ES-I3 (cell line): ENCODE measurements at regions not wholly inside any gene's neighbourhood (a gene's known extent, or its start where the extent isn't known, plus 50 kb on each side); places are given as distances from the start of the nearest gene placed in this dataset.

Source experiments
- H3K36me3 ChIP-seq: 2 replicates; pipeline ENCODE4 v1.6.1; 2013; ENCODE audit warnings: mild to moderate bottlenecking, low read length, control low read depth, moderate library complexity; ENCODE audit not compliant: insufficient read depth
- H3K4me1 ChIP-seq: 2 replicates; pipeline ENCODE4 v1.6.1; 2013; ENCODE audit warnings: mild to moderate bottlenecking, control low read depth, low read length; ENCODE audit not compliant: insufficient read depth
- H3K9ac ChIP-seq: 2 replicates; pipeline ENCODE4 v1.6.1; 2013; ENCODE audit warnings: low read depth, mild to moderate bottlenecking, low read length, moderate library complexity
- H3K9me3 ChIP-seq: 2 replicates; pipeline ENCODE4 v1.6.1; 2013; ENCODE audit warnings: mild to moderate bottlenecking, low read length, moderate library complexity; ENCODE audit not compliant: control insufficient read depth, insufficient read depth

- no peaks in the 10 kb centered on the region for H3K9me3 ChIP-seq
Measured at GRCh38 chr13:80458543-80458942, 117.6 kb upstream of the SPRY2 start.

GRCh38 chr13:80454245-80454644 is 113.3 kb upstream of the SPRY2 start:
- Histone ChIP-seq H3K4me1 (no peaks in the 10 kb centered on the region), H3K9me3 (no peaks in the 10 kb centered on the region), H3K36me3 (no peaks in the 10 kb centered on the region), H3K9ac (no peak overlapping the region)

More at GRCh38 chr13:80458543-80458942, 117.6 kb upstream of the SPRY2 start:
- H3K4me1 ChIP-seq, result no peaks in the 10 kb centered on the region
- H3K9ac ChIP-seq, result no peak overlapping the region
- no peaks in the 10 kb centered on the region for H3K36me3 ChIP-seq

GRCh38 chr13:80452279-80452678 is 111.4 kb upstream of the SPRY2 start:
- Histone ChIP-seq H3K4me1 (no peaks in the 10 kb centered on the region), H3K9ac (no peak overlapping the region), H3K9me3 (no peaks in the 10 kb centered on the region)

DNA sequence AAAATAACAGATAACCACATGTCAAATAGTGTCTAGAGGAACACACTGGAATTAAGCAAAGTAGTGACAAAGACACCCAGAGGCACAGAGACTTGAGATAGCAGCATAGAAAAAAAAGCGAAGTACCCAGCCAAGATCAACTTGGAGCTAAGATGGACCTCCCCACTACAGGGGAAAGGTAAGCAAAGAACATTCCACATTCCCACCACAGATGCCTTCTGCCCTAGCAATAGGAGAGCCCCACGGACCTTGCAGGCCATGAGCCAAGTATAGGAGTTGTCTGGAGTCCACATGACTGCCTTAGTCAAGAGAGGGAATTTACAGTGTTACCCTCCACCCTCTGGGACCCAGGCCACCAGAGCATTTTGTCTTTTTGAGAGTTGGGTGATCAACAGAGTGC is 110.7 kb upstream of the SPRY2 start:
- Histone ChIP-seq H3K9me3 (no peaks in the 10 kb centered on the region), H3K4me1 (no peaks in the 10 kb centered on the region), H3K9ac (no peak overlapping the region), H3K36me3 (no peaks in the 10 kb centered on the region; the same call in 1 of the 2 replicates)

More at GRCh38 chr13:80452279-80452678, 111.4 kb upstream of the SPRY2 start:
- no peaks in the 10 kb centered on the region; the same call in 1 of the 2 replicates for H3K36me3 ChIP-seq

- no peak overlapping the region for H3K9ac ChIP-seq
- H3K9me3 ChIP-seq, result no peaks in the 10 kb centered on the region
- H3K4me1 ChIP-seq, result no peaks in the 10 kb centered on the region
- no peaks in the 10 kb centered on the region; the same call in 1 of the 2 replicates for H3K36me3 ChIP-seq
Measured at GRCh38 chr13:80450386-80450785, 109.5 kb upstream of the SPRY2 start.

DNA sequence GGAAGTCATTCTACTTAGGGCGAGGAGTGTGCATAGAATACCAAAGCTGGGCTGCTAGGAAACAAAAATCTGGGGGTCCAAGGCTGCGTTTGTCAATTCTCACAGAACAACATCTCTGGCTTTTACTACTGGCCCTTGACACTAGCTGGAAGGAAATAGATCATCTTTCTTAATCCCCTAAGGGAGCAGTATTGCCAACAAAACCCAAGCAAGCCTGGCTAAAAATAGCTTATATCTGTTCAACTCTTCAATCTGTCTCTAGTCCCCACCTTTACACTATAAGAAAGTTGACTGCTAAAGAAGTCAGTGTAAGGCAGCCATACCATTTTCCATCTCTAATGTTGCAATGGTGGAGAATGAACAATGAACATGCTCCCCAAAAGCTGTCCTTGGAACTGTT is 107.8 kb upstream of the SPRY2 start:
- H3K36me3 ChIP-seq, result no peaks in the 10 kb centered on the region; the same call in 1 of the 2 replicates
- H3K4me1 ChIP-seq, result peaks cover 7% of the 10 kb centered on the region; the same call in 1 of the 2 replicates
- no peak overlapping the region for H3K9ac ChIP-seq
- H3K9me3 ChIP-seq, result no peaks in the 10 kb centered on the region

- Histone ChIP-seq H3K9ac (no peak overlapping the region), H3K36me3 (no peaks in the 10 kb centered on the region; the same call in 1 of the 2 replicates), H3K9me3 (no peaks in the 10 kb centered on the region), H3K4me1 (peaks cover 7% of the 10 kb centered on the region; the same call in 1 of the 2 replicates)
Measured at GRCh38 chr13:80447747-80448146, 106.8 kb upstream of the SPRY2 start.

DNA sequence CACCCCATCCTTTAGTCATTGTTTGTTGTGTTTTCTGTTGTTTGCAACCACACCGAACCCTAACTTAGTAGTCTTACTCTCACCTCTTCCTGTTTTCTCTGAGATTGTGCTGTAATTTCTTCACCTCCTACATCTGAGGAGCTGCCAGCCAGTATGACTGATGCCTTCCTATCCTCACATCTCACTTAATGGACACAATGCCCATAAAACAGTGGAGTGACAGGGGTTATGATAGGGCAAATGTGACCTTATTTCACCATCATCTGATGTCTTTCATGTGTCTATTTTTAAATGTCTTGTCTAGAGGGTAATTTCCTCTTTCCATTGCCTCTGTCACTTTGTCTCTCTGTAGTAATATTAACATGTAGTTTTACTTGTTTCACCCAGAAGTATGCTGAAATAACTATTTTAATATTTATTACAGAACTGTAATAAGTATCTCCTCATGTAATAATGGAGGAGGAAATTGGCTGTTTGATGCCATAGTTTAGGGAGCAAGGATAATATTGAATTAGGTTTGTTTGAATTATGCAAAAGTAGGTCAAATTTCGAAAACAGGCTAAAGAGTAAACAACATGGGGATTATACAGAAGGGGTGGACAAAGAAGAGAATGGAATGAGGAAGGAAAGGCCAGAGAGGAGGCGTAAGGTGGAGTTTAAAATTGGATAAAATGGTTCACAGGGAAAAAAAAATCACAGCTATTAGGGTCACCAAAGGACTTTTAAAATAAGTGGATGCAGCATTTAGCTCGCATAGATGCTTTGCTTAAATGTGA is 103.5 kb upstream of the SPRY2 start:
- Histone ChIP-seq H3K4me1 (peaks cover 7% of the 10 kb centered on the region; the same call in 1 of the 2 replicates), H3K36me3 (no peaks in the 10 kb centered on the region; the same call in 1 of the 2 replicates), H3K9ac (no peak overlapping the region), H3K9me3 (no peaks in the 10 kb centered on the region)

- no peaks in the 10 kb centered on the region for H3K9me3 ChIP-seq
- H3K36me3 ChIP-seq, result no peaks in the 10 kb centered on the region
- peaks cover 7% of the 10 kb centered on the region; the same call in 1 of the 2 replicates for H3K4me1 ChIP-seq
- H3K9ac ChIP-seq, result no peak overlapping the region
Measured at GRCh38 chr13:80442609-80443008, 101.7 kb upstream of the SPRY2 start.

DNA sequence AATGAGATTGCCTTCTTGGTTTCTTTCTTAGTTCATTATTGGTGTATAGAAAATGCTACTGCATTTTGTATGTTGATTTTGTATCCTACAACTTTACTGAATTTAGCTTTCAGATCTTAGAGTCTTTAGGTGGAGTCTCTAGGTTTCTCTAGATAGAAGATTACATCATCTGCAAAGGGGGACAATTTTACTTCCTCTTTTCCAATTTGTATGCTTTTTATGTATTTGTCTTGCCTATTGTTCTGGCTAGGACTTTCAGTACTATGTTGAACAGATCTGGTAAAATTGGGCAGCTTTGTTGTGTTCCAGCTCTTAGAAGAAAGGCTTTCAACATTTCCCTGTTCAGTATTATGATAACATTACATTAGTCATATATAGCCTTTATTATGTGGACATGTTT is 101.0 kb upstream of the SPRY2 start:
- no peaks in the 10 kb centered on the region for H3K36me3 ChIP-seq
- H3K4me1 ChIP-seq, result peaks cover 7% of the 10 kb centered on the region; the same call in 1 of the 2 replicates
- H3K9ac ChIP-seq, result no peak overlapping the region
- H3K9me3 ChIP-seq, result no peaks in the 10 kb centered on the region

DNA sequence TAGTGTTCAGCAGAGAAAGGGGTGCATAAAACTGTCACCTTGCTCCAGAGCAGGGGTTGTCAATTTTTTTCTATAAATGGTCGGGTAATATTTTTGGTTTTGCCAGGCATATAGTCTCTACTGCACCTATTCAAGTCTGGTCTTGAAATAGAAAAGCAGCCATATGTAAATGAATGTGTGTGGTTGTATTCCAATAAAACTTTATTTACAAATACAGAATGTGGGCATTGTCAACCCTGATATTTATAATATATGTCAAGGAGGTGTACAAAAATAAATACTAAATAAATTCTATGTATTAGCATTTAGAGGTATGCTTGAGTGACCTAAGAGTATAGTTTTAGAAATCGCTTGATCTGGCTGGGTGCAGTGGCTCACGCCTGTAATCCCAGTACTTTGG is 97.6 kb upstream of the SPRY2 start:
- Histone ChIP-seq H3K9ac (no peak overlapping the region), H3K4me1 (no peaks in the 10 kb centered on the region; the same call in 1 of the 2 replicates), H3K36me3 (no peaks in the 10 kb centered on the region), H3K9me3 (no peaks in the 10 kb centered on the region)

- Histone ChIP-seq H3K36me3 (no peaks in the 10 kb centered on the region), H3K4me1 (no peaks in the 10 kb centered on the region), H3K9me3 (no peaks in the 10 kb centered on the region), H3K9ac (no peak overlapping the region)
Measured at GRCh38 chr13:80437231-80437630, 96.3 kb upstream of the SPRY2 start.

- H3K9me3 ChIP-seq, result no peaks in the 10 kb centered on the region
- H3K4me1 ChIP-seq, result no peaks in the 10 kb centered on the region
- no peaks in the 10 kb centered on the region for H3K36me3 ChIP-seq
- no peak overlapping the region for H3K9ac ChIP-seq
Measured at GRCh38 chr13:80436571-80437169, 95.7 kb upstream of the SPRY2 start.

- Histone ChIP-seq H3K36me3 (no peaks in the 10 kb centered on the region), H3K9ac (no peak overlapping the region), H3K4me1 (no peaks in the 10 kb centered on the region), H3K9me3 (no peaks in the 10 kb centered on the region)
Measured at GRCh38 chr13:80430561-80430960, 89.6 kb upstream of the SPRY2 start.
